ENCODE measurements at regions not wholly inside any gene's neighbourhood (a gene's known extent, or its start where the extent isn't known, plus 50 kb on each side); places are given as distances from the start of the nearest gene placed in this dataset.

DNA sequence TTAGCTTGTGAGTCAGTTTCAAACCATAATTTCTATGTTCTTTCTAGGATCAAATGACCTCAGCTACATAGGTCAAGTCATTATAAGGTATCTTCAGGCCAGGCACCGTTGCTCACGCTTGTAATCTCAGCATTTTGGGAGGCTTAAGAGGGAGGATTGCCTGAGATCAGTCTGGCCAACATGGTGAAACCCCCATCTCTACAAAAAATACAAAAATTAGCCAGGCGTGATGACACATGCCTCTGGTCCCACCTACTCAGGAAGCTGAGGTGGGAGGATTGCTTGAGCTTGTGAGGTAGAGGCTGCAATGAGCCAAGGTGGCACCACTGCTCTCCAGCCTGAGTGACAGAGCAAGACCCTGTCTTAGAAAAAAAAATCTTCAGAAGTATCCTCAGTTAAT, 362.3 kb downstream of the GATA3 start:
- Mint-ChIP-seq H3K4me1 (ENCODE audit: low read depth) (peaks cover 34% of the 10 kb centered on the region), H3K4me3 (no peak overlapping the region), H3K36me3 (ENCODE audit: low read depth) (no peaks in the 10 kb centered on the region), H3K27me3 (no peaks in the 10 kb centered on the region), H3K9me3 (peaks cover 6% of the 10 kb centered on the region), H3K27ac (peak overlapping the region; percentile 82)

DNA sequence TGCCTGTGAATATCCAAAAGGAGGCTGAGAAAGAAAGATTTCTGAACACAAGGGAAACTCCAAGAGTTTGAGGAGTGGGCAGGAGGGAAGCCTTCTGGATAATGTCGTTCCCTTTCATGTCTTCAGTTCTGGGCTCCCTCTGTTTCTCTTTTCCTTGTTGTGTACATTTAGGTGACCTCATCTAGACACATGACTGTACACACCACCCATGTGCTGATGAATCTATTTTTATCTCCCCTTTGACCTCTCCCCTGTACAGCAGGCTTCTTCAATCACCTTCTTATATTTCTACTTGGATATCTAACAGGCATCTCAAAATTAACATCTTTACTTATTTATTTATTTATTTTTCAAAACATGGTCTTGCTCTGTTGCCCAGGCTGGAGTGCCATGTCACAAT, 363.1 kb downstream of the GATA3 start:
- H3K27me3 Mint-ChIP-seq: no peaks in the 10 kb centered on the region
- H3K4me1 Mint-ChIP-seq (ENCODE audit: low read depth): peaks cover 34% of the 10 kb centered on the region
- no peak overlapping the region for H3K27ac Mint-ChIP-seq
- H3K4me3 Mint-ChIP-seq: no peak overlapping the region
- peaks cover 7% of the 10 kb centered on the region for H3K9me3 Mint-ChIP-seq
- H3K36me3 Mint-ChIP-seq (ENCODE audit: low read depth): no peaks in the 10 kb centered on the region

DNA sequence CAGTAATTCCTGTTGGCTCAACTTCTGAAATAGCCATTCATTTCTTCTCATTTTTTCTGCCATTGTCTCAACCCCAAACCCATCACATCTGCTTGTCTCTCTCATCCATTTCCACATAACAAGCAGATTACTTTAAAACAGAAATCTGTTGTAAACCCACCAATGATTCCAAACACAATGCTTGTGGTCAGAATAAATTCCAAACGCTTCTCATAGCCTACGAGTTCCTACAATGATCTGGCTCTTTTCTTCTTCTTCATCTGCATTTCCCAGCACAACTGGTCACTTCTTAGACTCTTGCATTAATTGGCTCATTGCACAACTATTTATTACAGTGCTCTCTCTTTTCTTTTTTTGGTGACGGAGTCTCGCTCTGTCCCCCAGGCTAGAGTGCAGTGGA, 364.1 kb downstream of the GATA3 start:
- Mint-ChIP-seq H3K36me3 (ENCODE audit: low read depth) (no peaks in the 10 kb centered on the region), H3K4me1 (ENCODE audit: low read depth) (peaks cover 34% of the 10 kb centered on the region), H3K27me3 (no peaks in the 10 kb centered on the region), H3K9me3 (peaks cover 7% of the 10 kb centered on the region), H3K27ac (no peak overlapping the region), H3K4me3 (no peak overlapping the region)

DNA sequence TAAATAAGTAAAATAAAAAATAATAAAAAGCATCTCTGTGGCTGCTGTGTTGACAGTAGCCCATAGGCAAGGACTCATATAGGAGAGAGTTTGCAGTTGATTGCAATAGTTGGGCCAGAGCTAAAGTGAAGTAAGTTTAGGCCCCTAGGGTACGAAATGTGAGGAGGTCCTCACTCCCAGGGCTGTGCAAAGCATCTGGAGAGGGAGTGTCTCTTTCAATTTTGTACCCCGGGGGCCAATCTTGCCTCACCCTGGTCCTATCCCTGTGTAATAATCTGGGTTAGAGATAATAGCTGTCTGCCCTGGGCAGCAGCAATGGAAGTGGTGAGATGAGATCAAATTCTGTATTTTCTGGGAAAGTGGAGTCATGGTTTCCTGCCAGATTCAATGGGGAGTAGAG, 365.7 kb downstream of the GATA3 start:
- peaks cover 42% of the 10 kb centered on the region for H3K4me1 Mint-ChIP-seq (ENCODE audit: low read depth)
- H3K36me3 Mint-ChIP-seq (ENCODE audit: low read depth): no peaks in the 10 kb centered on the region
- no peaks in the 10 kb centered on the region for H3K27me3 Mint-ChIP-seq
- no peak overlapping the region for H3K27ac Mint-ChIP-seq
- H3K4me3 Mint-ChIP-seq: no peak overlapping the region
- peaks cover 7% of the 10 kb centered on the region for H3K9me3 Mint-ChIP-seq

DNA sequence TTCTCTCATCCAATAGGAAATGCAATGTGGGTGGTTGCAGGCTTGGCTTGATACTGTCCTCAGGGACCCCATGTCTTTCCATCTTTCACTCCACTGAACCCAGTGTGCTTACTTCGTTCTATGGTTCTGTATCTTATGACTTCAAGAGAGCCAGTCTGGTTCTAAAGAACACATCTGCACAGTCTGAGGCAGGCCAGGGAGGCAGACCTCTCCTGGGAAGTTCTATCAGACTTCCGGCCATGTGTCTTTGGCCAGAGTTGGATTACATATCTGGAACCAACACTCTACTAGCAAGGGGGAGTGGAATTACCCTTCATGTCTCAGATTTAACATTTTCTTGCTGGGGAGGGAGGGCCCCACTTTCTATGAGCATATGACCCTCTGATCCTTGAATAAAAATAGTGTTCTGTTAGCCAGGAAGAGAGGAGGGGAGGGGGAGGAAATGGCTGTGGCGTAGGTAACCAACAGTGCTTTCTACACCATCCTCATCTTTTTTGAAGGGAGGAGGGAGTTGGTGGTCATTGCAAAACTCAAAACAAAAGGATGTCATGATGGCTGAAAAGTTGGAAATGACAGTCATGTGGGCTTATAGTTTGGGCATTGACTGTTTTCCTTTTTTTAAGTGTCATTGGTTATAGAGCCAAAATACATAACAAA, 370.2 kb downstream of the GATA3 start:
- Mint-ChIP-seq H3K36me3 (ENCODE audit: low read depth) (no peaks in the 10 kb centered on the region), H3K4me1 (ENCODE audit: low read depth) (peaks cover 10% of the 10 kb centered on the region), H3K9me3 (peaks cover 7% of the 10 kb centered on the region), H3K27ac (no peak overlapping the region), H3K4me3 (no peak overlapping the region), H3K27me3 (peaks cover 2% of the 10 kb centered on the region)

DNA sequence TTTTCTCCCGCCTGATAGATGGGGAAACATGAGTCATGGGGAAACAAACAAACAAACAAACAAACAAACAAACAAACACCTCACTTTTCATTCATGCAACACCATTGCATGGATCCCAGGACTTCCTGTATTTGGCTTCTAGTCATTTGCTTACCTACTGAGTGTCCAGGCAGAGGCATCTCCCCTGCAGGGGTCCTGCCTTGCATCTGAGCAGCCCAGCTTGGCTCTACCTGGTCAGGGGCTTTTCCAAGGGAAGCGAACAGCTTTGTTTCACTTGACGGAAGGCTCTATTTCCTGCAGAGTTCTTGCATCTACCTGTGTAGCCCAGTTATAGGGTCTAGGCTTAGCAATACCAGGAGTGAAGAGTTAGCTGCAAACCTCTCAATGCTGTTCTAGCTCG, 374.2 kb downstream of the GATA3 start:
- H3K27me3 Mint-ChIP-seq: peaks cover 3% of the 10 kb centered on the region
- no peak overlapping the region for H3K4me3 Mint-ChIP-seq
- H3K4me1 Mint-ChIP-seq (ENCODE audit: low read depth): peaks cover 10% of the 10 kb centered on the region
- H3K36me3 Mint-ChIP-seq (ENCODE audit: low read depth): no peaks in the 10 kb centered on the region
- no peaks in the 10 kb centered on the region for H3K9me3 Mint-ChIP-seq
- no peak overlapping the region for H3K27ac Mint-ChIP-seq

DNA sequence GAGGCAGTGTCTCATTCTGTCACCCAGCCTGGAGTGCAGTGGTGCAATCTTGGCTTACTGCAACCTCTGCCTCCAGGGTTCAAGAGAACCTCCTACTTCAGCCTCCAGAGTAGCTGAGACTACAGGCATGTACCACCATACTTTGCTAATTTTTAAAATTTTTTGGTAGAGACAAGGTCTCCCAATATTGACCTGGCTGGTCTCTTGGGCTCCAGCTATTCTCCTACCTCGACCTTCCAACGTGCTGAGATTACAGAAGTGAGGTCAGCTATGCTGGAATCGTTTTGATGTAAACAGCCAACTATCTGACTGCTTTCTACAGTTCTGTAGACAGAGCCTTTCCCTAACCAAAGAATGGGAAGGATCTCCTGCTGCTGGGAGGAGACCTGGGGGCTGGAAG, 375.8 kb downstream of the GATA3 start:
- H3K27ac Mint-ChIP-seq: no peak overlapping the region
- H3K27me3 Mint-ChIP-seq: peaks cover 3% of the 10 kb centered on the region
- no peaks in the 10 kb centered on the region for H3K9me3 Mint-ChIP-seq
- H3K36me3 Mint-ChIP-seq (ENCODE audit: low read depth): no peaks in the 10 kb centered on the region
- H3K4me1 Mint-ChIP-seq (ENCODE audit: low read depth): peaks cover under 1% of the 10 kb centered on the region
- H3K4me3 Mint-ChIP-seq: no peak overlapping the region

DNA sequence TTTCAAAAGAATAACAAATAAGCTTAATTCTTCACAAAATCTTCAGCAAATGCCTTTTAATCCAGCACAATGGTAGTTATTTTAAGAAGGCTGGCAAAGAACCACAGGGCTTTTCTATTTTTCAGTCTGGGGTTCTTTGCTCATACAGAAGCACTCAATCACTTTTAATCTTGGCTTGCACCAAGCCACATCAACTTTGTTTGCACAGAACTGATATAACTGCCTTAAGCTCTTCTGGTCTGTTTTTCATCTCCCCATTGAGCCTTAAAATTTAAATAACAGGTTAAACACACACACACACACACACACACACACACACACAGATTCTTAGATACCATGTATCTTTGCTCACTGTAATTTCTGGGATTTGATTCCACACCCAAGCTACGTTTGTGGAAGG, 377.0 kb downstream of the GATA3 start:
- Mint-ChIP-seq H3K4me1 (ENCODE audit: low read depth) (no peaks in the 10 kb centered on the region), H3K4me3 (no peak overlapping the region), H3K36me3 (ENCODE audit: low read depth) (no peaks in the 10 kb centered on the region), H3K9me3 (no peaks in the 10 kb centered on the region), H3K27ac (no peak overlapping the region), H3K27me3 (peaks cover 6% of the 10 kb centered on the region)

DNA sequence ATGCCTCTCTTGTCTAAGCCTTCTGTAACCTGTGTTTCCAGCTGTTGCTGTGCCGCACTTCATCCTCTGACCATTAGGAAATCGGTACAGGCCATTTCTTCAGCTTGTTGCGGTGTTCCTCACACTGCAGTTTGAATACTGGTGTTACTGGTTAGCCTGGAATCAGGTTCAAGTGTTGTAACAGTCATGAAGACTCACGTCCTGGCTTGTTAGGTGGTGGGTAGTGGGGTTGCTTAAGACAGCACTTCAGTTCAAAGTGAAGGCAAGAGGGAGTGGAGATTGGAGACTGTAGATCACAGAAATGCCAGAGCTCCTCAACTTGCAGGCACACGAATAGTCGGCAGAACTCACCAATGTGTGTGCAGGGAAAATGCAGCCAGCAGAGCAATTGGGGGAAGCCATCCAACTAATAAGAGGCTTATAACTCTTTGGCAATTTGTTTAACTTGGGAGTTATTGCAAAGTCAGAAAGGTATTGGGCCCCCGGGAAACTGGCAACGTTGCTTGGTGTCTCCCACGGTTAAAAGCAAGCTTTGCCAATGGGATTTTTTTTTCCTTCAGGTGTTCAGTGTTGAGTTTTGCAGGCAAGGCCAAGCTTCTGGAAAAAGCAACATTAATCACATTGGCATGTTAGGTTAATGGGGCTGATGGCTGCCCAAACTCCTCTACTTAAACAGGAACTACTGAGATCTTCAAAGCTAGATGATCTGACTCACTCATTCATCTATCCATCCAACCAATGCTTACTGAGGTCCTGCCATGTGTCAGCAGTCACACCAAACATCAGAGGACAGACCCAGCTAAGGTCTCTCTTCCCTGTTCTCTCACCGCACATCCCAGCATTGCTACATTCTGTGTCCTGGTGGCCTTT, 380.9 kb downstream of the GATA3 start:
- no peak overlapping the region for H3K27ac Mint-ChIP-seq
- H3K36me3 Mint-ChIP-seq (ENCODE audit: low read depth): no peaks in the 10 kb centered on the region
- H3K9me3 Mint-ChIP-seq: peaks cover 4% of the 10 kb centered on the region
- peaks cover 26% of the 10 kb centered on the region for H3K4me1 Mint-ChIP-seq (ENCODE audit: low read depth)
- H3K4me3 Mint-ChIP-seq: no peak overlapping the region
- H3K27me3 Mint-ChIP-seq: peaks cover 5% of the 10 kb centered on the region

DNA sequence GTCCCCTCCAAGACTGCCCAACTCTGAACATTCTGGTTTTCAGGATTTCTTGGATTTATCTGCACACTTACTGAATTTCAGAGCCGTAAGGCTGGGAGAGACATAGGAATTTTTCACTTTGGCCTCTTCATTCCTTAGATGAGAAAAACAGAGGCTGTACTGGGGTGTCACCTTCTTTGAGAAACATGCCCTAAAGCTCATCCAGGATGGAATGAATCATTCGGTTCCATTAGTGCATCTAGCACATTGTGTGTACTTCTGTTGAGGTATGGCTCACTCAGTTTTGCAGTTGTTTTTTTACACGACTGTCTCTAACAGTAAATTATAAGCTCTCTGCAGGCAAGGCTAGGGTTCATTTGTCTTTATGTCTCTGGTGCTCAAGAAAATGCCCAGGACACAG, 383.4 kb downstream of the GATA3 start:
- peaks cover 8% of the 10 kb centered on the region for H3K27me3 Mint-ChIP-seq
- H3K27ac Mint-ChIP-seq: no peak overlapping the region
- no peak overlapping the region for H3K4me3 Mint-ChIP-seq
- H3K36me3 Mint-ChIP-seq (ENCODE audit: low read depth): no peaks in the 10 kb centered on the region
- peaks cover 4% of the 10 kb centered on the region for H3K9me3 Mint-ChIP-seq
- peaks cover 26% of the 10 kb centered on the region for H3K4me1 Mint-ChIP-seq (ENCODE audit: low read depth)

DNA sequence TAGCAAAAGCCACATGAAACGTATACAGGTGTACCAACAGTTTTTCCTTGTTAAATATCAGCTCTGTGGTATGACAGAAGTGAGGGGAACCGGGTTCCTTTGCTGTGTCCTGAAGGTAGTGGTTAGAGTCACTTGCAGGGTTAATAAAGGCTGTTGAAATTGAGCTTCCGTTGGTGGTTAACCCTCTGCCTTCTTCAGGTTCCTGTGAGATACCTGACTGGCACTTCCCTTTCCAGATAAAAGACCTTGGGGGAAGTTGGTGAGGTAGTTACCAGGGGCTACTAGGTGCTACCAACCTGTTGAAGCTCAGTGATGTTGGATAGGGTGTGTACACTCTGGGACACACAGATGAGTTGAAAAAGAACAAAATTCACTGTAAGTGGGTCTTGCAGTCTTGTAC, 384.1 kb downstream of the GATA3 start:
- peaks cover 13% of the 10 kb centered on the region for H3K27me3 Mint-ChIP-seq
- no peak overlapping the region for H3K4me3 Mint-ChIP-seq
- peaks cover 4% of the 10 kb centered on the region for H3K9me3 Mint-ChIP-seq
- no peak overlapping the region for H3K27ac Mint-ChIP-seq
- H3K36me3 Mint-ChIP-seq (ENCODE audit: low read depth): no peaks in the 10 kb centered on the region
- H3K4me1 Mint-ChIP-seq (ENCODE audit: low read depth): peaks cover 26% of the 10 kb centered on the region

DNA sequence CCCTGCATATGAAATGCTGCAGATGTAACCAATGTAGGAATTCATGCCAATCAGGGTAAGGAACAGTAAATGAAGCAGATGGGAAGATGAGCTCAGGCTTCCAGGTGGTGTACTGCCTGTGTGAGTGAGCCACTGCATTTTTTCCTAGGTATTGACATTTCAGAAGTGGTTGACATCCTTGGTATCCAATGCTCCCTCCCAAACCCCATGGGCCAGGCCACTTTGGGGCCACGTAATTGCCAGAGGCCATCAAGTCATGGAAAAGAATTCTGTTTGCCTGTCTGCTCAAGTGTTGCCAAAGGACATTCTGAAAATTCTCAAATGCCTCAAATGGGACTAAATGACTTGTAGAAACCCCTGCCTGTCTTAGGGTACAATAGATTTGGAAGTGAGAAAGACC, 384.6 kb downstream of the GATA3 start:
- H3K36me3 Mint-ChIP-seq (ENCODE audit: low read depth): no peaks in the 10 kb centered on the region

DNA sequence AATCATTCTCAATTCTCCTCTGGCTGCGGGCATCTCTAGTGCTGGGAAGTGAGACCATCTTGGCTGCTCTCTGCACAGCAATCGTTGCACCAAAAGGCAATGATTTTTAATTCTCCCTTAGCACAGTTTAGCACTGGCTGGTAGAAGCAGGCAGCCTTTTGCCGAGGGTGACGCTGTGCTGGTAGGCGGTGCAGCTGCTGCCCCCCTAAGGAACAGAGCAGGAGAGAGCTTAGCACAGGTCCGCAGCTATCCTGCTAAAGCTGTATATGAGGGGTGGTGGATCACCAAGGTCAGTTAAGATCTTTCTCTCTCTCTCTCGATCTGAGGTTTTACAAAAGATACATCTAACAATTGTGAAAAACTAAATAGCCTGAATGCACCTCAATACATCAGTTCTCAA, 390.1 kb downstream of the GATA3 start:
- H3K36me3 Mint-ChIP-seq (ENCODE audit: low read depth): no peaks in the 10 kb centered on the region

More for the DNA sequence above, 384.6 kb downstream of the GATA3 start:
- Mint-ChIP-seq H3K27ac (no peak overlapping the region), H3K27me3 (peaks cover 13% of the 10 kb centered on the region), H3K4me3 (no peak overlapping the region), H3K4me1 (ENCODE audit: low read depth) (peaks cover 26% of the 10 kb centered on the region), H3K9me3 (peaks cover 4% of the 10 kb centered on the region)

DNA sequence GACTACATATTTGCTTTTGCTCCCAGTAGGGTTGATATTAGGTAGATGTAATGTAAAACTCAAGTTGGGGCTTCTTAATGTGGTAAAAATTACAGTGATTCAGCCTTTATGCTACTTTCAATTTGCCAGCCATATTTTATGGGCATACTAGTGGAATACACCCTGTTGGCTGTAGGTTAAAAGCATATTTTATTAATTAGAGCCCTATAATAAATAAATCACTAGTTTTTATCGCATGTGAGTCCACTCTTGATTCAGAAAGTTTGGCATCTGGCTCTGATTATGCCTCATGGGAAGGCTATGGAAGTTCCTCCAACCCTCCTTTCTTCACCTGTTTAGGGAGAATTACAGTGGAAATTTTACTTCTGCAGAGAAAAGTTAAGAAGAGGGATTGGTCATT, 390.9 kb downstream of the GATA3 start:
- no peak overlapping the region for H3K27ac Mint-ChIP-seq
- H3K4me3 Mint-ChIP-seq: no peak overlapping the region
- H3K4me1 Mint-ChIP-seq (ENCODE audit: low read depth): peaks cover 3% of the 10 kb centered on the region
- H3K36me3 Mint-ChIP-seq (ENCODE audit: low read depth): no peaks in the 10 kb centered on the region
- no peaks in the 10 kb centered on the region for H3K9me3 Mint-ChIP-seq
- H3K27me3 Mint-ChIP-seq: peaks cover 8% of the 10 kb centered on the region

More for the DNA sequence above, 390.1 kb downstream of the GATA3 start:
- Mint-ChIP-seq H3K4me3 (no peak overlapping the region), H3K27me3 (peaks cover 8% of the 10 kb centered on the region), H3K4me1 (ENCODE audit: low read depth) (peaks cover 3% of the 10 kb centered on the region), H3K27ac (no peak overlapping the region), H3K9me3 (no peaks in the 10 kb centered on the region)

DNA sequence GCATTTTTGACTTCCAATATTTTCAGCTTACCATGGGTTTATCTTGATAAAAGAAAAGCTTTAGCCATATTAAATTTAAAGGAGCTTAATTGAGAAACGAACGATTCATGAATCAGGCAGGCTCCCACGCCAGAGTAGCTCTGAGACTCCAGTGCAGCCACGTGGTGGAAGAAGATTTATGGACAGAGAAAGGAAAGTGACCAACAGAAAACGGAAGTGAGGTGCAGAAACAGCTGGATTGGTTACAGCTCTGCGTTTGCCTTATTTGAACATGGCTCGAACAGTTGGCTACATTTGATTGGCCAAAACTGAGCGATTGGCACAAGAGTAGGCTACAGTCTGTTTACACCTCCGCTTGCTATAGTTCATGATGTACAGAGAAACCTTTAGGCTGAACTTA, 395.4 kb downstream of the GATA3 start:
- Mint-ChIP-seq H3K36me3 (ENCODE audit: low read depth) (no peaks in the 10 kb centered on the region), H3K27me3 (no peaks in the 10 kb centered on the region), H3K27ac (no peak overlapping the region), H3K4me1 (ENCODE audit: low read depth) (peaks cover 7% of the 10 kb centered on the region), H3K4me3 (no peak overlapping the region), H3K9me3 (no peaks in the 10 kb centered on the region)

Measured in stimulated activated naive CD8-positive, alpha-beta T cell treated with anti-CD3 and anti-CD28 coated beads, Interleukin-15, Interleukin-2, amounts not matched to agents 100 ng/mL and 50 ng/mL, for 24 hours (primary cell).